WERI-Rb-1 (cell line): ENCODE measurements at regions not wholly inside any gene's neighbourhood (a gene's known extent, or its start where the extent isn't known, plus 50 kb on each side); places are given as distances from the start of the nearest gene placed in this dataset.

Source experiments
- DNase-seq: peaks from one replicate; pipeline ENCODE4 v3.0.0-alpha.2; 2020
- H3K27ac ChIP-seq: fragments of 250-450 bp; sonication (Bioruptor Pico); 2 replicates; pipeline ENCODE4 v1.5.1; 2020; ENCODE audit warnings: mild to moderate bottlenecking, moderate library complexity
- H3K27me3 ChIP-seq: fragments of 250-450 bp; sonication (Bioruptor Pico); 2 replicates; pipeline ENCODE4 v1.5.1; 2021; ENCODE audit warnings: mild to moderate bottlenecking, low read depth, moderate library complexity; ENCODE audit not compliant: insufficient read depth, severe bottlenecking
- H3K36me3 ChIP-seq: fragments of 250-450 bp; sonication (Bioruptor Pico); 2 replicates; pipeline ENCODE4 v1.5.1; 2020; ENCODE audit warnings: mild to moderate bottlenecking, moderate library complexity
- H3K4me3 ChIP-seq: 2 replicates; pipeline ENCODE4 v1.5.1; 2011; ENCODE audit warnings: low read depth, mild to moderate bottlenecking, control low read depth, low read length
- H3K9me3 ChIP-seq: fragments of 250-450 bp; sonication (Bioruptor Pico); 2 replicates; pipeline ENCODE4 v1.5.1; 2021; ENCODE audit warnings: mild to moderate bottlenecking, moderate library complexity; ENCODE audit not compliant: severe bottlenecking
- TF ChIP-seq, protein P1 (sequence below): IDR thresholded peaks from 2 replicates; pipeline ENCODE4 v1.5.1; 2011; ENCODE audit warnings: low read depth, mild to moderate bottlenecking, control low read depth, inconsistent platforms, low read length

DNA sequence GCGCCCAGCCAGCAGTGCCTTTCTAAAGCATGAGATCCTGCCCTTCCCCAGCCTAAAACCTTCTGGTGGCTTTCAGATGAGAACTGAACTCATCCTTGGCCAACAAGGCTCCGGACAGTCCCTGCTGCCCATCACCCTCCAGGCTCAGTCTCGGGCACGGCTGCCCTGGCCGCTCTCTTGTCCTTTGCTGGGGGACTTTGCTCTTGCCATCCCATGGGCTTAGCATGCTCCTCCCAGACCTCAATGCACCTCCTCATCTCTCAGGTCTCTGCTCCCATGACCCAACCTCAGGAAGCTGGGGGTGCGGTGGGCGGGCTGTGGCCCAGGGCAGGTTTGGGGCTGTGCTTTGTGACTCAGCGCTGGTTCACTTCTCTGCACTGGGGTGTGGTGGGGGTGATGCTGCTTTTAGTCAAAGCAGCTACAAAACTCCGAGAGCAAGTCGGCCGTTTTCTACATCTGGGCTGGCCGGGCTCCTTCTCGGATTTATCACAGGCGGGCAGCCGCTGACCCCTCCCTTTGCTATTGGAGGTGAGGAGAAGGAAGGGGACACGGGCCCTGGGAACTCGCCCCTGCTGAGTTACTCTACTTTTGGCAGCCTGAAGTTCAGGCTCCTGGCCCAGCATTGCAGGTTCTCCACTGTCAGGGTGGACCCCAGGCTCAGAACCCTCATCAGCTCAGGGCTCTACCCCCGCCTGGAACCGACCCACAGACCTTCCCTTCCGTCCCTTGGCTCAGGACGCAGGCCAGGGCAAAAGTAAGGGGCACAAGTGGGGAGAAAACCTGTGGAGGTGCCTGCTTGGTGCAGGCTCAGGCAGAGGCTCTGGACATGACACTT is 90.6 kb upstream of the TAF1B start:
- Histone ChIP-seq H3K4me3 (no peak overlapping the region), H3K27me3 (no peaks in the 10 kb centered on the region), H3K9me3 (peaks cover 6% of the 10 kb centered on the region), H3K27ac (no peak overlapping the region), H3K36me3 (no peaks in the 10 kb centered on the region)
- no peak for DNase-seq
- TF ChIP-seq, protein P1, sequence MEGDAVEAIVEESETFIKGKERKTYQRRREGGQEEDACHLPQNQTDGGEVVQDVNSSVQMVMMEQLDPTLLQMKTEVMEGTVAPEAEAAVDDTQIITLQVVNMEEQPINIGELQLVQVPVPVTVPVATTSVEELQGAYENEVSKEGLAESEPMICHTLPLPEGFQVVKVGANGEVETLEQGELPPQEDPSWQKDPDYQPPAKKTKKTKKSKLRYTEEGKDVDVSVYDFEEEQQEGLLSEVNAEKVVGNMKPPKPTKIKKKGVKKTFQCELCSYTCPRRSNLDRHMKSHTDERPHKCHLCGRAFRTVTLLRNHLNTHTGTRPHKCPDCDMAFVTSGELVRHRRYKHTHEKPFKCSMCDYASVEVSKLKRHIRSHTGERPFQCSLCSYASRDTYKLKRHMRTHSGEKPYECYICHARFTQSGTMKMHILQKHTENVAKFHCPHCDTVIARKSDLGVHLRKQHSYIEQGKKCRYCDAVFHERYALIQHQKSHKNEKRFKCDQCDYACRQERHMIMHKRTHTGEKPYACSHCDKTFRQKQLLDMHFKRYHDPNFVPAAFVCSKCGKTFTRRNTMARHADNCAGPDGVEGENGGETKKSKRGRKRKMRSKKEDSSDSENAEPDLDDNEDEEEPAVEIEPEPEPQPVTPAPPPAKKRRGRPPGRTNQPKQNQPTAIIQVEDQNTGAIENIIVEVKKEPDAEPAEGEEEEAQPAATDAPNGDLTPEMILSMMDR: no peak

GRCh38 chr2:9753276-9753600 is 90.0 kb upstream of the TAF1B start:
- Histone ChIP-seq H3K9me3 (peaks cover 3% of the 10 kb centered on the region), H3K4me3 (no peak overlapping the region), H3K27me3 (no peaks in the 10 kb centered on the region), H3K27ac (no peak overlapping the region), H3K36me3 (no peaks in the 10 kb centered on the region)
- no peak for DNase-seq
- TF ChIP-seq, protein P1: no peak

DNA sequence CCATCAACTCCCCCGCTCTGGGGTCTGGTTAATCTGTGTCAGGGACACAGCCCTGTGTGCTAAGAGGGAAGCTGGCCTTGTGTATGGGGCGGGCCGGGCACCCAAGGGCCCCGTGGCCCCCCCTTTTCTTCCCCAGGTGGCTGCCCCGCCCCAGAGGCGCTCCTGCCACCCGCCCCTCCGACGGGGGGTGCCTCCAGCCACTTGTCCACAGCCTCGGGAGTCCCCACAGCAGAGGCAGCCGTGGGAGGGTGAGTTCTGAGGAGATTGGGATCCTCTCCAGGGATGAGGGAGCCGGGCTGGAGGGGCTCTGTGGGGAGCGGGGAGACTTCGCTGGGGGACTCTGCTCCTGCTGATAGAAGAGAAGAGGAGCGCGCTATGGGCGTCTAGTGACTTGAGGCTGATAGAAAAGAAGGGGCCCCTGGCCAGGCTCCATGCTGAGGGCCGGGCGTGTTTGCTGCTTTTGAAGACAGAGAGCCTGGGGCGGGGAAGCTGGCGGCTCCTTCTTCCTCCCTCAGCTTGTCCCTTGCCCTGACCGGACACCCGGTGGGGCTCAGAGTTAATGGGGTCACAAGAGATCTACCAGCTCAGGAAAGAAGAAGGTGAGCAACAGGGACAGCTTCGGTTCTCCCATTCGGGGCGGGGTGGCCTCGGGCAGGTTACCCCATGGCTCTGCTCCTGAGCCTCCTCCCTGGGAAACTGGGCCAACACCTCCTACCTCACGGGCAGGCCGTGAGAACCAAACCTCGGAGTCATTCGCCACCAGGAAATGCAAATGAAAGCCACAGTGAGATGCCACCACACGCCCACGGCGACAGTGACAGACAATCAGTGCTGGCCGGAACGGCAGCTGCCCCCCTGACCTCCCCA is 89.4 kb upstream of the TAF1B start:
- Histone ChIP-seq H3K27me3 (no peaks in the 10 kb centered on the region), H3K4me3 (no peak overlapping the region), H3K9me3 (peaks cover 3% of the 10 kb centered on the region), H3K36me3 (no peaks in the 10 kb centered on the region), H3K27ac (no peak overlapping the region)
- DNase-seq: no peak
- TF ChIP-seq, protein P1: no peak

- DNase-seq: no peak
- TF ChIP-seq, protein P1: no peak
- peaks cover 3% of the 10 kb centered on the region for H3K9me3 ChIP-seq
- H3K36me3 ChIP-seq: no peaks in the 10 kb centered on the region
- no peak overlapping the region for H3K27ac ChIP-seq
- no peaks in the 10 kb centered on the region for H3K27me3 ChIP-seq
- H3K4me3 ChIP-seq: no peak overlapping the region
Measured at GRCh38 chr2:9754532-9754887, 88.8 kb upstream of the TAF1B start.

- TF ChIP-seq, protein P1: no peak
- H3K4me3 ChIP-seq: no peak overlapping the region
- no peaks in the 10 kb centered on the region for H3K36me3 ChIP-seq
- peaks cover 3% of the 10 kb centered on the region for H3K9me3 ChIP-seq
- no peaks in the 10 kb centered on the region for H3K27me3 ChIP-seq
- no peak overlapping the region for H3K27ac ChIP-seq
- DNase-seq: no peak
Measured at GRCh38 chr2:9755008-9755407, 88.3 kb upstream of the TAF1B start.
